ENCODE measurements at regions not wholly inside any gene's neighbourhood (a gene's known extent, or its start where the extent isn't known, plus 50 kb on each side); places are given as distances from the start of the nearest gene placed in this dataset.
"Not testable (repeated sequence)": the region's sequence is repeated elsewhere in the genome, so short reads cannot be mapped to it uniquely, and the experiment has no call there.

GRCh38 chr11:29124470-29124869 is 892.4 kb downstream of the KCNA4 start:
- no peaks in the 10 kb centered on the region for H3K4me1 Mint-ChIP-seq
- H3K27ac Mint-ChIP-seq = no peak overlapping the region
- H3K9me3 Mint-ChIP-seq = peaks cover 4% of the 10 kb centered on the region
- H3K27me3 Mint-ChIP-seq = no peaks in the 10 kb centered on the region
- ChIA-PET CTCF (no interaction called here), POLR2A (no interaction called here)
- no peaks in the 10 kb centered on the region for H3K36me3 Mint-ChIP-seq (ENCODE audit: low read depth)
- H3K4me3 Mint-ChIP-seq = no peak overlapping the region
- no peak for DNase-seq

- Mint-ChIP-seq H3K27ac (no peak overlapping the region), H3K27me3 (no peaks in the 10 kb centered on the region), H3K9me3 (peaks cover 11% of the 10 kb centered on the region), H3K4me3 (no peak overlapping the region), H3K36me3 (ENCODE audit: low read depth) (no peaks in the 10 kb centered on the region), H3K4me1 (no peaks in the 10 kb centered on the region)
- POLR2A ChIA-PET = no interaction called here
- CTCF ChIA-PET = no interaction called here
- no peak for DNase-seq
Measured at GRCh38 chr11:29119707-29120618, 896.9 kb downstream of the KCNA4 start.

GRCh38 chr11:29119116-29119515 is 897.7 kb downstream of the KCNA4 start:
- CTCF ChIA-PET = no interaction called here
- Mint-ChIP-seq H3K4me3 (no peak overlapping the region), H3K4me1 (no peaks in the 10 kb centered on the region), H3K36me3 (ENCODE audit: low read depth) (no peaks in the 10 kb centered on the region), H3K27me3 (no peaks in the 10 kb centered on the region), H3K27ac (no peak overlapping the region), H3K9me3 (peaks cover 13% of the 10 kb centered on the region)
- POLR2A ChIA-PET = no interaction called here
- DNase-seq = no peak

GRCh38 chr11:29100967-29101366 is 915.9 kb downstream of the KCNA4 start:
- Mint-ChIP-seq H3K9me3 (peaks cover 18% of the 10 kb centered on the region), H3K4me3 (no peak overlapping the region), H3K4me1 (no peaks in the 10 kb centered on the region), H3K27me3 (no peaks in the 10 kb centered on the region), H3K36me3 (ENCODE audit: low read depth) (no peaks in the 10 kb centered on the region), H3K27ac (no peak overlapping the region)
- ChIA-PET CTCF (no interaction called here), POLR2A (no interaction called here)
- DNase-seq = no peak

GRCh38 chr11:29095821-29096220 is 921.0 kb downstream of the KCNA4 start:
- CTCF ChIA-PET = no interaction called here
- no peaks in the 10 kb centered on the region for H3K27me3 Mint-ChIP-seq
- H3K36me3 Mint-ChIP-seq (ENCODE audit: low read depth) = no peaks in the 10 kb centered on the region
- POLR2A ChIA-PET = no interaction called here
- peaks cover 3% of the 10 kb centered on the region for H3K9me3 Mint-ChIP-seq
- no peak overlapping the region for H3K4me3 Mint-ChIP-seq
- H3K4me1 Mint-ChIP-seq = no peaks in the 10 kb centered on the region
- no peak for DNase-seq
- H3K27ac Mint-ChIP-seq = no peak overlapping the region

- Mint-ChIP-seq H3K27me3 (no peaks in the 10 kb centered on the region), H3K4me3 (no peak overlapping the region), H3K9me3 (peaks cover 4% of the 10 kb centered on the region), H3K4me1 (no peaks in the 10 kb centered on the region), H3K36me3 (ENCODE audit: low read depth) (no peaks in the 10 kb centered on the region), H3K27ac (no peak overlapping the region)
- CTCF ChIA-PET = no interaction called here
- POLR2A ChIA-PET = no interaction called here
- DNase-seq = no peak
Measured at GRCh38 chr11:29093416-29094120, 923.3 kb downstream of the KCNA4 start.

- ChIA-PET CTCF (no interaction called here), POLR2A (no interaction called here)
- Mint-ChIP-seq H3K36me3 (ENCODE audit: low read depth) (no peaks in the 10 kb centered on the region), H3K27me3 (no peaks in the 10 kb centered on the region), H3K4me3 (no peak overlapping the region), H3K27ac (no peak overlapping the region), H3K9me3 (peaks cover 10% of the 10 kb centered on the region), H3K4me1 (no peaks in the 10 kb centered on the region)
- DNase-seq = no peak
Measured at GRCh38 chr11:29087200-29087812, 929.5 kb downstream of the KCNA4 start.

GRCh38 chr11:29075726-29076125 is 941.1 kb downstream of the KCNA4 start:
- Mint-ChIP-seq H3K4me3 (no peak overlapping the region), H3K9me3 (peaks cover 17% of the 10 kb centered on the region), H3K4me1 (no peaks in the 10 kb centered on the region), H3K27me3 (no peaks in the 10 kb centered on the region), H3K36me3 (ENCODE audit: low read depth) (no peaks in the 10 kb centered on the region), H3K27ac (no peak overlapping the region)
- DNase-seq = no peak
- POLR2A ChIA-PET = no interaction called here
- CTCF ChIA-PET = no interaction called here

GRCh38 chr11:29063630-29064361 is 953.0 kb downstream of the KCNA4 start:
- Mint-ChIP-seq H3K36me3 (ENCODE audit: low read depth) (no peaks in the 10 kb centered on the region), H3K4me3 (no peak overlapping the region), H3K9me3 (peaks cover 13% of the 10 kb centered on the region), H3K27me3 (no peaks in the 10 kb centered on the region), H3K4me1 (no peaks in the 10 kb centered on the region), H3K27ac (no peak overlapping the region)
- no peak for DNase-seq
- POLR2A ChIA-PET = no interaction called here
- CTCF ChIA-PET = no interaction called here

- ChIA-PET CTCF (no interaction called here), POLR2A (no interaction called here)
- no peak overlapping the region for H3K4me3 Mint-ChIP-seq
- DNase-seq = no peak
- no peaks in the 10 kb centered on the region for H3K27me3 Mint-ChIP-seq
- peaks cover 9% of the 10 kb centered on the region for H3K9me3 Mint-ChIP-seq
- H3K36me3 Mint-ChIP-seq (ENCODE audit: low read depth) = no peaks in the 10 kb centered on the region
- H3K27ac Mint-ChIP-seq = no peak overlapping the region
- no peaks in the 10 kb centered on the region for H3K4me1 Mint-ChIP-seq
Measured at GRCh38 chr11:29061452-29061851, 953.3 kb downstream of the METTL15 start.

GRCh38 chr11:29056487-29056886 is 948.3 kb downstream of the METTL15 start:
- DNase-seq; H3K4me1 Mint-ChIP-seq; CTCF ChIA-PET; H3K27me3 Mint-ChIP-seq; POLR2A ChIA-PET; H3K4me3 Mint-ChIP-seq; H3K36me3 Mint-ChIP-seq (ENCODE audit: low read depth); H3K27ac Mint-ChIP-seq: not testable (repeated sequence)
- H3K9me3 Mint-ChIP-seq = peaks cover 21% of the 10 kb centered on the region

GRCh38 chr11:29051935-29052334 is 943.7 kb downstream of the METTL15 start:
- no peak overlapping the region for H3K27ac Mint-ChIP-seq
- H3K9me3 Mint-ChIP-seq = peaks cover 16% of the 10 kb centered on the region
- H3K4me1 Mint-ChIP-seq = no peaks in the 10 kb centered on the region
- no peak for DNase-seq
- ChIA-PET CTCF (no interaction called here), POLR2A (no interaction called here)
- no peaks in the 10 kb centered on the region for H3K27me3 Mint-ChIP-seq
- no peaks in the 10 kb centered on the region for H3K36me3 Mint-ChIP-seq (ENCODE audit: low read depth)
- H3K4me3 Mint-ChIP-seq = no peak overlapping the region

- peaks cover 14% of the 10 kb centered on the region for H3K9me3 Mint-ChIP-seq
- H3K27ac Mint-ChIP-seq; DNase-seq; H3K27me3 Mint-ChIP-seq; POLR2A ChIA-PET; H3K4me1 Mint-ChIP-seq; CTCF ChIA-PET; H3K4me3 Mint-ChIP-seq; H3K36me3 Mint-ChIP-seq (ENCODE audit: low read depth): not testable (repeated sequence)
Measured at GRCh38 chr11:29050962-29051361, 942.8 kb downstream of the METTL15 start.
